Adipocyte (in vitro differentiated cells): ENCODE measurements at regions not wholly inside any gene's neighbourhood (a gene's known extent, or its start where the extent isn't known, plus 50 kb on each side); places are given as distances from the start of the nearest gene placed in this dataset.
"Not testable (repeated sequence)": the region's sequence is repeated elsewhere in the genome, so short reads cannot be mapped to it uniquely, and the experiment has no call there.

ENCODE experiments used
- DNase-seq: peaks from one replicate; pipeline ENCODE4 v3.0.0-alpha.2; 2015; ENCODE audit warnings: low read depth
- H3K27me3 ChIP-seq: replicated peaks from 2 replicates; pipeline ENCODE4 v1.7.0; 2013; ENCODE audit warnings: mild to moderate bottlenecking, low read length, moderate library complexity; ENCODE audit not compliant: control insufficient read depth, insufficient read depth
- H3K36me3 ChIP-seq: 2 replicates; pipeline ENCODE4 v1.7.0; 2013; ENCODE audit warnings: low read length, mild to moderate bottlenecking, moderate library complexity; ENCODE audit not compliant: control insufficient read depth, insufficient read depth, severe bottlenecking
- H3K4me1 ChIP-seq: 2 replicates; pipeline ENCODE4 v1.7.0; 2013; ENCODE audit warnings: mild to moderate bottlenecking, low read length, moderate library complexity; ENCODE audit not compliant: control insufficient read depth, insufficient read depth
- H3K4me3 ChIP-seq: 2 replicates; pipeline ENCODE4 v1.7.0; 2013; ENCODE audit warnings: mild to moderate bottlenecking, low read length, moderate library complexity
- H3K9ac ChIP-seq: 2 replicates; pipeline ENCODE4 v1.7.0; 2013; ENCODE audit warnings: mild to moderate bottlenecking, low read length, moderate library complexity
- H3K9me3 ChIP-seq: 2 replicates; pipeline ENCODE4 v1.7.0; 2013; ENCODE audit warnings: mild to moderate bottlenecking, low read length, moderate library complexity; ENCODE audit not compliant: control insufficient read depth

DNA sequence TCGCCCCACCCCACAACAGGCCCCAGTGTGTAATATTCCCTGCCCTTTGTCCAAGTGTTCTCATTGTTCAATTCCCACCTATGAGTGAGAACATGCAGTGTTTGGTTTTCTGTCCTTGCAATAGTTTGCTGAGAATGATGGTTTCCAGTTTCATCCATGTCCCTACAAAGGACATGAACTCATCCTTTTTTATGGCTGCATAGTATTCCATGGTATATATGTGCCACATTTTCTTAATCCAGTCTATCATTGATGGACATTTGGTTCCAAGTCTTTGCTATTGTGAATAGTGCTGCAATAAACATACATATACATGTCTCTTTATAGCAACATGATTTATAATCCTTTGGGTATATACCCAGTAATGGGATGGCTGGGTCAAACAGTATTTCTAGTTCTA is 132.7 kb downstream of the SNX10 start:
- not testable (repeated sequence) for DNase-seq, H3K9me3 ChIP-seq, H3K36me3 ChIP-seq, H3K4me3 ChIP-seq, H3K9ac ChIP-seq, H3K4me1 ChIP-seq, H3K27me3 ChIP-seq

GRCh38 chr7:26425655-26426054 is 134.0 kb downstream of the SNX10 start:
- DNase-seq, result no peak
- no peaks in the 10 kb centered on the region for H3K27me3 ChIP-seq
- H3K4me1 ChIP-seq, result no peaks in the 10 kb centered on the region
- no peaks in the 10 kb centered on the region for H3K9me3 ChIP-seq
- H3K4me3 ChIP-seq, result no peak overlapping the region
- H3K9ac ChIP-seq, result no peak overlapping the region
- no peaks in the 10 kb centered on the region for H3K36me3 ChIP-seq

GRCh38 chr7:26426096-26426495 is 134.4 kb downstream of the SNX10 start:
- no peaks in the 10 kb centered on the region for H3K4me1 ChIP-seq
- H3K36me3 ChIP-seq, result no peaks in the 10 kb centered on the region
- no peaks in the 10 kb centered on the region for H3K27me3 ChIP-seq
- no peak for DNase-seq
- H3K9ac ChIP-seq, result no peak overlapping the region
- no peaks in the 10 kb centered on the region for H3K9me3 ChIP-seq
- H3K4me3 ChIP-seq, result no peak overlapping the region

GRCh38 chr7:26428571-26428970 is 136.9 kb downstream of the SNX10 start:
- H3K9ac ChIP-seq, result no peak overlapping the region
- no peaks in the 10 kb centered on the region for H3K27me3 ChIP-seq
- H3K4me1 ChIP-seq, result no peaks in the 10 kb centered on the region
- no peak for DNase-seq
- H3K9me3 ChIP-seq, result no peaks in the 10 kb centered on the region
- H3K4me3 ChIP-seq, result no peak overlapping the region
- H3K36me3 ChIP-seq, result no peaks in the 10 kb centered on the region

- no peaks in the 10 kb centered on the region for H3K36me3 ChIP-seq
- H3K9me3 ChIP-seq, result no peaks in the 10 kb centered on the region
- H3K4me1 ChIP-seq, result no peaks in the 10 kb centered on the region
- H3K27me3 ChIP-seq, result no peaks in the 10 kb centered on the region
- no peak for DNase-seq
- no peak overlapping the region for H3K4me3 ChIP-seq
- H3K9ac ChIP-seq, result no peak overlapping the region
Observed at GRCh38 chr7:26429168-26429567, 137.5 kb downstream of the SNX10 start.

DNA sequence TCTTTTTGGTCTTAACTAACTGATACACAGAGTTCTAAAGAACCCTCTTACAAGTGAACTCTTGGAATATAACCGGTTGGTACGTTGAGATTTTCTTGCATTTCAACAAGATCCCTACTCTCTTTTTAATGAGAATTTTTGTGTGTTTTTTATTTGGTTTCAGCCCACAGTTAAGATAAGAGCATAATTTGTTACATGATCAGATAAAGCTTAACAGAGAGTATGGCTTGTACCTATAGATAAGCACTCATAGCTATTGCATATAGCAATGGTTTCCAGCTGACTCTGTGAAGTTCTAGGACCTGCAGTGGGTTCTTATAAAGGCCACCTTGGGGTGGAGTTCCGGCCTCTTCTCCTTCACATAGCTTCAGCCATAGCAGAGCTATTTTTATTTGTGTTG is 143.3 kb downstream of the SNX10 start:
- H3K9ac ChIP-seq, result no peak overlapping the region
- H3K27me3 ChIP-seq, result no peaks in the 10 kb centered on the region
- no peak overlapping the region for H3K4me3 ChIP-seq
- DNase-seq, result no peak
- H3K36me3 ChIP-seq, result no peaks in the 10 kb centered on the region
- no peaks in the 10 kb centered on the region for H3K4me1 ChIP-seq
- peaks cover 4% of the 10 kb centered on the region for H3K9me3 ChIP-seq

GRCh38 chr7:26437003-26437532 is 145.4 kb downstream of the SNX10 start:
- Histone ChIP-seq H3K36me3 (no peaks in the 10 kb centered on the region), H3K4me1 (no peaks in the 10 kb centered on the region), H3K27me3 (no peaks in the 10 kb centered on the region), H3K4me3 (no peak overlapping the region), H3K9ac (no peak overlapping the region), H3K9me3 (peaks cover 4% of the 10 kb centered on the region)
- DNase-seq, result no peak

- Histone ChIP-seq H3K27me3 (no peaks in the 10 kb centered on the region), H3K4me3 (no peak overlapping the region), H3K9ac (no peak overlapping the region), H3K36me3 (no peaks in the 10 kb centered on the region), H3K4me1 (no peaks in the 10 kb centered on the region), H3K9me3 (peaks cover 4% of the 10 kb centered on the region)
- no peak for DNase-seq
Observed at GRCh38 chr7:26438078-26438477, 146.4 kb downstream of the SNX10 start.

GRCh38 chr7:26439521-26440232 is 148.0 kb downstream of the SNX10 start:
- Histone ChIP-seq H3K27me3 (no peaks in the 10 kb centered on the region), H3K36me3 (no peaks in the 10 kb centered on the region)

GRCh38 chr7:26440233-26441001 is 148.8 kb downstream of the SNX10 start:
- no peak overlapping the region for H3K9ac ChIP-seq
- no peak overlapping the region for H3K4me3 ChIP-seq
- no peaks in the 10 kb centered on the region for H3K4me1 ChIP-seq

More at GRCh38 chr7:26439521-26440232, 148.0 kb downstream of the SNX10 start:
- H3K4me3 ChIP-seq, result no peak overlapping the region
- no peaks in the 10 kb centered on the region for H3K4me1 ChIP-seq
- H3K9me3 ChIP-seq, result peaks cover under 1% of the 10 kb centered on the region
- no peak for DNase-seq
- H3K9ac ChIP-seq, result no peak overlapping the region

DNA sequence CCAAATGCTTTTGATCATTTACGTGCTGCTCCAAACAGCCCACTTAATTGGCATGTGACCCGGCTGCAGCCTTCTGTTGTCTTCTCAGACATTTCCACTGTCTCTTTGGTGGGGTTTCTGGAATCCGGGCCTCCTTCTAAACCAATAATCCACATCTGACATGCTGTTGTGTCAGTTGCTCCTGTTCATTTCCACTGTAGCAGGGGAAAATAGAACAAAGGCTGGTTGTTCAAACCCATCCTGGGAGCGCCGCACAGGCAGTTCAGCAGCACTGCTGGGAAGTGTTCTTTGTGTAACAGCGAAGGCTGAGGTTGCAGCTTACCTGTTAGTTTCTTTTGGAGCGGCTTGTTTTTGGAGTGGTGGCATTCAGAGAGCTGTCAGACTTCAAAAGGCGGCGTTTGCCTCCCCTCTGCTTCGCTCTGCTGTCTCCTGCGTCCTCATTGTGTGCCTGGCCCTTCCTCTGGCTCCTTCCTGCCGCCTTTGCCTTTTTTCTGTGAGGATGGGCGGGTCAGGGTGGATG is 149.4 kb downstream of the SNX10 start:
- Histone ChIP-seq H3K4me1 (no peaks in the 10 kb centered on the region), H3K9ac (no peak overlapping the region), H3K9me3 (no peaks in the 10 kb centered on the region), H3K4me3 (no peak overlapping the region), H3K27me3 (no peaks in the 10 kb centered on the region), H3K36me3 (no peaks in the 10 kb centered on the region)
- DNase-seq, result no peak

More at GRCh38 chr7:26440233-26441001, 148.8 kb downstream of the SNX10 start:
- no peak for DNase-seq
- H3K9me3 ChIP-seq, result no peaks in the 10 kb centered on the region
- H3K27me3 ChIP-seq, result no peaks in the 10 kb centered on the region
- H3K36me3 ChIP-seq, result no peaks in the 10 kb centered on the region
